ENCODE measurements at regions not wholly inside any gene's neighbourhood (a gene's known extent, or its start where the extent isn't known, plus 50 kb on each side); places are given as distances from the start of the nearest gene placed in this dataset.

GRCh38 chr7:80078159-80078731 is 56.4 kb upstream of the GNAI1 start:
- peaks cover 7% of the 10 kb centered on the region for H3K9me3 Mint-ChIP-seq (ENCODE audit: insufficient read depth)
- H2AFZ ChIP-seq (ENCODE audit: insufficient read depth, low read depth, low read length, poor library complexity, severe bottlenecking): peak overlapping the region; percentile 44

GRCh38 chr7:80070391-80070790 is 64.2 kb upstream of the GNAI1 start:
- no peaks in the 10 kb centered on the region for H3K79me2 ChIP-seq (ENCODE audit: control insufficient read depth, insufficient read depth, low read length)
- no peak overlapping the region for H2AFZ ChIP-seq (ENCODE audit: insufficient read depth, low read depth, low read length, poor library complexity, severe bottlenecking)
- peaks cover 0 to 14% (median 0%) of the 10 kb centered on the region in 3 donors for H3K9me3 ChIP-seq (ENCODE audit: control extremely low read depth in 1 of 3, control insufficient read depth in 2 of 3, insufficient read depth in 1 of 3, low read length in 2 of 3)
- Mint-ChIP-seq H3K4me3 (no peak overlapping the region), H3K27ac (no peak overlapping the region), H3K9me3 (ENCODE audit: insufficient read depth) (peaks cover 10% of the 10 kb centered on the region), H3K4me1 (no peaks in the 10 kb centered on the region), H3K27me3 (no peaks in the 10 kb centered on the region)
- no peak overlapping the region for H3K4me2 ChIP-seq (replicated peaks; ENCODE audit: low read depth, low read length, poor library complexity, severe bottlenecking)
- H3K9ac ChIP-seq (ENCODE audit: low read length): no peak overlapping the region
- ChIA-PET POLR2A (no interaction called here), CTCF (no interaction called here)
- H4K20me1 ChIP-seq (ENCODE audit: control insufficient read depth, insufficient read depth, low read length, poor library complexity, severe bottlenecking): no peaks in the 10 kb centered on the region
- WGBS (ENCODE audit: insufficient coverage): no CpG with 5 or more reads among the region's 2 CpGs
- H3K27ac ChIP-seq (ENCODE audit: low read length in 2 of 2): no peak overlapping the region
- TF ChIP-seq CTCF (IDR thresholded peaks at IDR 0.05) (no peak), EZH2 (IDR thresholded peaks at IDR 0.05; ENCODE audit: borderline replicate concordance, insufficient read depth, low read depth, low read length, poor library complexity, severe bottlenecking) (no peak)
- ATAC-seq (ENCODE audit: low read depth) (no peak), DNase-seq (no peak)
- H3K4me1 ChIP-seq (ENCODE audit: control insufficient read depth in 2 of 2, insufficient read depth in 2 of 2, low read length in 2 of 2): no peaks in the 10 kb centered on the region
- intact Hi-C loops (cut with micrococcal nuclease): no loop called here
- H3K36me3 ChIP-seq (replicated peaks in 1 of 2; ENCODE audit: control extremely low read depth in 1 of 2, control insufficient read depth in 1 of 2, extremely low read depth in 1 of 2, insufficient read depth in 2 of 2, low read length in 1 of 2): no peaks in the 10 kb centered on the region
- H3K4me3 ChIP-seq (ENCODE audit: control extremely low read depth in 1 of 5, extremely low read depth in 1 of 5, insufficient read depth in 1 of 5, low read depth in 2 of 5, low read length in 4 of 5): no peak overlapping the region
- no peaks in the 10 kb centered on the region for H3K27me3 ChIP-seq (replicated peaks in 1 of 4; ENCODE audit: control extremely low read depth in 1 of 4, control insufficient read depth in 3 of 4, insufficient read depth in 4 of 4, low read length in 3 of 4)

More at GRCh38 chr7:80078159-80078731, 56.4 kb upstream of the GNAI1 start:
- DNase-seq: no peak
- no peak for ATAC-seq (ENCODE audit: low read depth)
- Histone ChIP-seq H3K9ac (ENCODE audit: low read length) (peak overlapping the region; percentile 53), H3K79me2 (ENCODE audit: control insufficient read depth, insufficient read depth, low read length) (no peaks in the 10 kb centered on the region), H3K9me3 (ENCODE audit: control extremely low read depth in 1 of 3, control insufficient read depth in 2 of 3, insufficient read depth in 1 of 3, low read length in 2 of 3) (peaks cover 0 to 4% (median 0%) of the 10 kb centered on the region in 3 donors), H3K27ac (ENCODE audit: low read length in 2 of 2) (no peak overlapping the region), H3K27me3 (replicated peaks in 1 of 4; ENCODE audit: control extremely low read depth in 1 of 4, control insufficient read depth in 3 of 4, insufficient read depth in 4 of 4, low read length in 3 of 4) (no peaks in the 10 kb centered on the region), H3K4me2 (replicated peaks; ENCODE audit: low read depth, low read length, poor library complexity, severe bottlenecking) (peak overlapping the region; percentile 53), H3K4me3 (ENCODE audit: control extremely low read depth in 1 of 5, extremely low read depth in 1 of 5, insufficient read depth in 1 of 5, low read depth in 2 of 5, low read length in 4 of 5) (peak overlapping the region in 3 of 5 experiments; percentile 18 to 55 (median 22)), H3K4me1 (ENCODE audit: control insufficient read depth in 2 of 2, insufficient read depth in 2 of 2, low read length in 2 of 2) (no peaks in the 10 kb centered on the region), H4K20me1 (ENCODE audit: control insufficient read depth, insufficient read depth, low read length, poor library complexity, severe bottlenecking) (no peaks in the 10 kb centered on the region), H3K36me3 (replicated peaks in 1 of 2; ENCODE audit: control extremely low read depth in 1 of 2, control insufficient read depth in 1 of 2, extremely low read depth in 1 of 2, insufficient read depth in 2 of 2, low read length in 1 of 2) (no peaks in the 10 kb centered on the region)
- intact Hi-C loops (cut with micrococcal nuclease): no loop called here
- WGBS (ENCODE audit: insufficient coverage): 3% methylated on average over 3 of the region's 5 CpGs
- Mint-ChIP-seq H3K4me3 (peak overlapping the region; percentile 68), H3K4me1 (peaks cover 6% of the 10 kb centered on the region), H3K27ac (no peak overlapping the region), H3K27me3 (no peaks in the 10 kb centered on the region)
- TF ChIP-seq EZH2 (IDR thresholded peaks at IDR 0.05; ENCODE audit: borderline replicate concordance, insufficient read depth, low read depth, low read length, poor library complexity, severe bottlenecking) (no peak), CTCF (IDR thresholded peaks at IDR 0.05) (no peak)
- CTCF ChIA-PET: no interaction called here
- POLR2A ChIA-PET: no interaction called here

All from B cell (primary cell).